Fibroblast of upper back skin (primary cell): ENCODE measurements at regions not wholly inside any gene's neighbourhood (a gene's known extent, or its start where the extent isn't known, plus 50 kb on each side); places are given as distances from the start of the nearest gene placed in this dataset.
"Not testable (repeated sequence)": the region's sequence is repeated elsewhere in the genome, so short reads cannot be mapped to it uniquely, and the experiment has no call there.

Experiments used
- DNase-seq: peaks from one replicate; pipeline ENCODE4 v3.0.0-alpha.2; 2013

- DNase-seq: no peak
Observed at GRCh38 chr7:410395-410910, 109.2 kb downstream of the PDGFA start.

DNA sequence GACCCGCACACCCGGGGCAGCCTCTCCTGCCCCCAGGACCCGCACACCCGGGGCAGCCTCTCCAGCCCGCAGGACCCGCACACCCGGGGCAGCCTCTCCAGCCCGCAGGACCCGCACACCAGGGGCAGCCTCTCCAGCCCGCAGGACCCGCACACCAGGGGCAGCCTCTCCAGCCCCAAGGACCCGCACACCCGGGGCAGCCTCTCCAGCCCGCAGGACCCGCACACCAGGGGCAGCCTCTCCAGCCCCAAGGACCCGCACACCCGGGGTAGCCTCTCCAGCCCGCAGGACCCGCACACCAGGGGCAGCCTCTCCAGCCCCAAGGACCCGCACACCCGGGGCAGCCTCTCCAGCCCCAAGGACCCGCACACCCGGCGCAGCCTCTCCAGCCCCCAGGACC is 108.5 kb downstream of the PDGFA start:
- DNase-seq: not testable (repeated sequence)

DNA sequence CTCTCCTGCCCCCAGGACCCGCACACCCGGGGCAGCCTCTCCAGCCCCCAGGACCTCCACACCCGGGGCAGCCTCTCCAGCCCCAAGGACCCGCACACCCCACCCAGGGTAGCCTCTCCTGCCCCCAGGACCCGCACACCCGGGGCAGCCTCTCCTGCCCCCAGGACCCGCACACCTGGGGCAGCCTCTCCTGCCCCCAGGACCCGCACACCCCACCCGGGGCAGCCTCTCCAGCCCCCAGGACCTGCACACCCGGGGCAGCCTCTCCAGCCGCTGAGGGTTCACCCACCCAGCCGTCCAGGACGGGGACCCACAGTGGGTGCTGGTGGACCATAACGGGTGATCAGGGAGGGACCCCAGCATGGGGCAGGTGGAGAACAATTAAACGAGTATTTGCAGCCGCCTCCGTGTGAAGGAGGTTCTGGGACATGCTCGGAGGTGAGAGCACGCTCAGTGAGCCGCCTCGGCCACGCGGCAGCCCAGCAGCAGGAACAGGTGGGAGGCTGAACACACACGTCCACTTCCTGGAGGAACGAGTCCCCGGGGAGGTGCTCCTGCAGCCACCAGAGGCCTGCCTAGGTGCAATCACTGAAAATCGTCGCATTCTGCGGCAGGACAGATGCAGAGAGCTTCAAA is 107.9 kb downstream of the PDGFA start:
- DNase-seq: no peak

DNA sequence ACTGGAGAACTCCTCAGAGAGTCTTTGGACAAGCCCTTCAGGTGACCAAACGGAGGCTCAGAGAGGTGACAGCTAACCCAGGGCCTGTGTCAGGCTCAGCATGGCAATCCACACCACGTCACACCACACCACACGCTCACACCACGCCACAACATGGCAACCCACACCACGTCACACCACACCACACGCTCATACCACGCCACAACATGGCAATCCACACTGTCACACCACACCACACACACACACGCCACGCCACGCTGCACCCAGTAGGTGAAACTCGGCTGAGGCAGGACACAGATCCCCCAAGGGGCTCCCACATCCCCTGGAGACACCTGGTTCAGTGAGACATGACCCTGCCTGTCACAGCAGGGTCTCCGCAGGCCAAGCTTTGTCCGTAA is 107.3 kb downstream of the PDGFA start:
- DNase-seq: no peak

DNA sequence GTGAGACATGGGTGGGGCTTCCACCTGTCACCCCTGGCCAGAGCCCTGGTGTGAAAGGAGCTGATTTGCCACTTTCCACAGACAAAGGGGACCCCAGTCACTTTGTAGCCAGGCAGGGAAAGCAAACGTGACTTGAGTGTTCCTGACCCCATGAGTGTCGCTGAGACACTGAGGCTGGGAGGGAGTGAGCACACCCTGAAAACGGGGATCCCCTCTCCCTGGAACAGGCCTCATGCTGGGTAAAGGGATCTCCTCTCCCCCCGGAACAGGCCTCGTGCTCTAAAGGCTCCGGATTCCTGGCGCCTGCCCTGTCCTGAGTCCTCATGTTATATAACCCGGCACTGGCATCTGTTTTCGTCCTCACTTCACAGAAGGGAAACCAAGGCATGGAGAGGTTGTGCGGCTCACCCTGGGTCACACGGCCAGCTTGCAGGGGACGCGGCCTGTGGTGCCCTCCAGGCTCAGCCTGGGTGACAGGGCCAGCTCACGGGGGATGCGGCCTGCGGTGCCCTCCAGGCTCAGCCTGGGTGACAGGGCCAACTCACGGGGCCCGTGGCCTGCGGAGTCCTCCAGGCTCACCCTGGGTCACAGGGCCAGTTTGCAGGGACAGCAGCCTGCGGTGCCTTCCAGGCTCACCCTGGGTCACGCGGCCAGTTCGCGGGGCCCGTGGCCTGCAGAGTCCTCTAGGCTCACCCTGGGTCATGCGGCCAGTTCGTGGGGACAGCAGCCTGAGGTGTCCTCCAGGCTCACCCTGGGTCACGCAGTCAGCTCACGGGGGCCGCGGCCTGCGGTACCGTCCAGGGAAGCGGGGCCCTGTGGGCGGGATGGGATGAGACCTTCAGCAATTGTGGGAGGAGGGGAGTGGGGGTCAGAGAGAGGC is 104.7 kb downstream of the PDGFA start:
- no peak for DNase-seq

GRCh38 chr7:415646-416525 is 103.8 kb downstream of the PDGFA start:
- no peak for DNase-seq

DNA sequence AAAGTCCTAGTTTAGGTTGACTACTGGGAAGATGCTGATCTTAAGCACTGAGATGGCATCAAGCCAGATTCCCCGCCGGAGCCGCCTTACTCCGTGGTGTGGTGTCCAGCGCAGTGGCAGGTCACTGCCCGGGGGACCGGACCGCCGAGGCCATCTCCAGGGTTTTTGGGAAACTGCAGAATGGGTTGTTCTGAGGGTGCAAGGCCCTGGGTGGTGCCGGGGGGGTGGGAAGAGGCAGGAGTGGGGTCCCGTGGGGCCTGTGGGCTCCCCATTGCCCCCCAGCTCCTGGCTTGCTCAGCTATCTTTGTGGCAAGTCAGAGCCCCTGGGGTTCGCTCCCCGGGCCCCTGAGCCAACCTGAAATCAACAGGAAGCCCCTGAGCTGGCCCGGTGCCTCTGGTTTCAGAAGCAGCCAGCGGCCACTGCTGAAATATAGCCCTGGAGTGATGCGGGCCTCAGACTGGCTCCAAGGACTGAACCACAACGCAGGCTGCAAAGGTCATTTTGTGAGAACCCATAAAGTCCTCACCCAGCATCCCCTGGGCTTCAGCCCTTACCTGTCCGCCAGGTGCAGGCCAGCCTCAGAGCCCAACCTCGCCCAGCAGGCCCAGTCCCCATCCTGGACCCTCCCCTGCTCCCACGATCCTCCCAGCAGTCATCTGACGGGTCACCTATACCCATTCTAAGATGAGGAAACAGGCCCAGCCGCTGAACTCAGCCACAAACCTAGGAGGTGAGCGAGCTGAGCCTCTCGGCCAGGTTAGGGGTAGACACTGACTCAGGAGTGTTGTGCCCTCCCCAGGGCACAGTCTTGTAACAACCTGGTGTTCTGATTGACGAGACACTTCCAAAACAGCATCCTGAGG is 102.7 kb downstream of the PDGFA start:
- DNase-seq: no peak

- no peak for DNase-seq
Observed at GRCh38 chr7:417625-417889, 102.1 kb downstream of the PDGFA start.

- no peak for DNase-seq
Observed at GRCh38 chr7:417973-418601, 101.6 kb downstream of the PDGFA start.

- no peak for DNase-seq
Observed at GRCh38 chr7:418636-419280, 100.9 kb downstream of the PDGFA start.

DNA sequence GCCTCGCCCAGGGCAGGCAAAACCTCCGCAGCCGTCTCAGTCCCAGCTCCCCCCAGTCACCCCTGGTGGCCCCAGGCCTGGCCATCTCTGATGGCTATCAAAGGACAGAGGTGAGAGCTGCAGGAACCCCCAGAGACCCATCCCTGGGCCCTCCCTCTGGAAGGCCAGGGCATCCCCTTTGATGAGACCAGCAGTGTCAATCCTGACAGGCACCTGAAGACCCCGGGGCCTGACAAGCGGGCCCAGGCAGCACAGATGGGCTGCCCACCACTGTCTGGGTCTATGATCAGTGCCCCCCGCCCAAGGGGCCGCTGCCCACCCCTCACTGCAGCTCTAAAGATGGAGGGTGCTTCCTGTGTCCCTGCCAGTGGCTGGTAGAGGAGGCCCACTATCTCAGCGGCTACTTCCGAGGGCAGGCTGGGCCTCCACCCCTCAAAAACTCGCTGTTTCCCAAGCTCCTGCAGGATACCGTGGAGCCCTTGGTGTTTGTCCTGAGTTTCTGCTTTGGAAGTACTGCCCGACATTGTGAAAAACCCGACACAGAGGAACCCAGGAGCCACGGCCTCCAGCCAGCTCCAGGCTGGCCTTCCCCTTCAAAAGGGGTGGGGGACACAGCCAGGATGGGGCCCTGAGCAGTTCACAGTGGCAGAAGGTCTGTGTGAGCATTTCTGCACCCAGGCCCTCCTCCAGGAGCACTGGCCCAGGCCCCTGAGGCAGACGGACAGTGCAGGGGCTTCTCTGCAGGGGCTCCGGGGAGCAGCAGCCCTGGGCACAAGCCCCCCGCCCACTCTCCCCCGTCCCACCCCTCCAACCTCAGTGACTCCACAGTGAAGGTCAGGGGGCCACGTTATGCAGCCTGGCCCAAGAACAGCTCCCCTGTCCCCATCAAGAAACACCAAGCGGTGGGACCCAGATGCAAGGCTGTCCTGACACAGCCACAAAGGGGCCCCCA is 99.2 kb downstream of the PDGFA start:
- DNase-seq: no peak

GRCh38 chr7:421136-421991 is 98.3 kb downstream of the PDGFA start:
- no peak for DNase-seq

DNA sequence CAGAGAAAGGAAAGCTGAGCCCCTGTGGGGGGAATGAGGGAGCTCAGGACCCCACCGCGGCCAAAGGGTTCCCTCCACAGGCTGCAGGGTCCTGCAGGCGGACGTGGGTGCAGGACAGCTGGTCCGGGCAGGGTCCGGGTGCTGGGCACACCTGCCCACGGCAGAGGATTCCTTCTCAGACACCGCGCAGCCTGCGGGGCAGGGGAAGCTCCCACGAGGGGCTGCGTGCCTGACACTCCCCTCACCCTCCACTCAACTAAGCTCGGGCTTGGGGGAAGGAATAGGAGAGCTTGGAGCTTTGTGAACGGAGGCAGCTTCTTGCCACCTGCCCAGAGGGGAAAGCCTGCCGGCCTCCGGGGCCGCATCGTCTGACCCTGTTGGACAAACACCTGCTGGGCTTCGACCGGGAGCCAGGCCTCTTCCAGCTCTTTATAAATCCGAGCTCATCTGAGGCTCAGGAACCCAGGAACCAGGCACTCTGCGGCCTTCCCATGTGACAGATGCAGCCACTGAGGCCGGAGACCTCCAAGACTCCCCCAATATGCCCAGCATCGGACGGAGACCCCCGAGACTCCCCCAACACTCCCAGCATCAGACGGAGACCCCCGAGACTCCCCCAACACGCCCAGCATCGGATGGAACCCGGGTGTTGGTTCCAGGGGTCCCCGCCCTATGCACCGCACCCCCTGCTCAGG is 97.3 kb downstream of the PDGFA start:
- DNase-seq: no peak

DNA sequence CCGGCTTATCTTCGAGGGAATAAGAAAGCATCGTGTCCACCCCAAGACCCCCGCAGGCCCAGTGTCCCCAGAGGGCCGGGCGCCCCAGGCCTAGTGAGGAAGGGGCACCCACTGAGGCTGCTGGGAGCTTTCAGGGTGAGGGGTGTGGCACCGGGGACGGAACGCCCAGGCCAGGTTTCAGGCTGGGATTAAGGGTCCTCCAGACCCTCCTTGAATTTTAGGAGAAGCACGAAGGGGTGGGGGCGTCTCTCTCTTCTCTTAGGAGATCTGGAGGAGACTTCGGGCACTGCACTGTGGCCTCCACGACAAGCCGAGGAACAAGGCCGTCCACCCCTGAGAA is 96.8 kb downstream of the PDGFA start:
- no peak for DNase-seq

DNA sequence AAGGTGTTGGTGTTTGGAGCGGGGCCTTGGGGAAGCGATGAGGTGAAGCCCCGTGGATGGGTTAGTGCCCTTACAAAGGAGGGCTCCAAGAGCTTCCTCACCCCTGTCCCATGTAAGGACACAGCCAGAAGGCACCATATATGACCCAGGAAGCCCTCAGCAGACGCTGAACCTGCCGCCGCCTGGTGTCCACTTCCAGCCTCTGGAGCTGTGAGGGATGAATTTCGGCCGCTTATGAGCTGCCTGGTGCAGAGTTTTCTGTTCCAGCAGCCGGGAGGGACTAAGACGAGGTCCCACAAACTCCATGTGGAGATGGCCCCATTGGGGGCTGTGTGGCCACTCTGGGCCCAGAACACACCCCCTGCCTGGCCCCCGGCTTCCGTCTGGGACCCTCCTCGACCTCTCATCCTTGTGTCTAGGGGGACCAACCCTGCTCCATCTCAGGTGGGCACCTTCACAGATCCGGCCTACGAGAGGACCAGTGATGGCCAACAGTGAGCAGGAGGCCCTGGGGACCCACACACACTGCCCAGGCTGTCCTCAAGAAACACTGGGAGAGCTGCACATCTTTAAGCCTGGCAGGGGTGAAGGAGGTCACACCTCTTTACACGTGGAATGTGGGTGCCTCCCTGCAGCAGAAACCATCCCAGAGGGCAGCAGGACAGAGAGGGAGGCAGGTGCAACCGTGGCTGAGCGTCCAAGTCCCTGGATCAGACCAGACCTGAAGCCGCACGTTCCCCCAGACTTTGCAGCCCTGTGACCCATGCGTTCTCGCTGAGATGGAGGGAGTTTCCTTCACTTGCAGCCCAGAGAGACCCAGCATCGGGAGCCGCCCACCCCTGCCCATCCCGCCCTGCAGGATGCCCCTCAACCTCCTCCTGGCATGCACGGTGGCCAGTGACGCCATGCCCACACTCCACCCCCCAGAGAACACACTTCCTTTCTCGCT is 96.1 kb downstream of the PDGFA start:
- no peak for DNase-seq

- no peak for DNase-seq
Observed at GRCh38 chr7:424301-424935, 95.2 kb downstream of the PDGFA start.
